Loucy (cell line): ENCODE measurements at regions not wholly inside any gene's neighbourhood (a gene's known extent, or its start where the extent isn't known, plus 50 kb on each side); places are given as distances from the start of the nearest gene placed in this dataset.

Source experiments
- H2AFZ ChIP-seq: fragments of 200-600 bp; sonication (generic); 2 replicates; pipeline ENCODE4 v1.6.0; 2016; ENCODE audit warnings: antibody characterized with exemption, mild to moderate bottlenecking, low read length, moderate library complexity
- H3F3A ChIP-seq: fragments of 200-600 bp; 2 replicates; pipeline ENCODE4 v1.6.0; 2016; ENCODE audit warnings: antibody characterized with exemption, low read depth, mild to moderate bottlenecking
- H3K27me3 ChIP-seq: fragments of 200-600 bp; sonication (generic); 2 replicates; pipeline ENCODE4 v1.6.1; 2014; ENCODE audit warnings: low read length, mild to moderate bottlenecking; ENCODE audit not compliant: insufficient read depth, poor library complexity, severe bottlenecking
- H3K36me3 ChIP-seq: fragments of 200-600 bp; sonication (generic); 2 replicates; pipeline ENCODE4 v1.6.1; 2016; ENCODE audit warnings: low read length; ENCODE audit not compliant: insufficient read depth
- H3K4me1 ChIP-seq: fragments of 200-600 bp; sonication (generic); 2 replicates; pipeline ENCODE4 v1.5.1; 2014; ENCODE audit warnings: low read length, mild to moderate bottlenecking; ENCODE audit not compliant: insufficient read depth, poor library complexity, severe bottlenecking
- H3K4me2 ChIP-seq: fragments of 200-600 bp; sonication (generic); 2 replicates; pipeline ENCODE4 v1.6.0; 2014; ENCODE audit warnings: antibody characterized with exemption, low read length, low read depth, mild to moderate bottlenecking; ENCODE audit not compliant: poor library complexity, severe bottlenecking
- H3K4me3 ChIP-seq: fragments of 200-600 bp; sonication (generic); 2 replicates; pipeline ENCODE4 v1.5.1; 2014; ENCODE audit warnings: low read length, mild to moderate bottlenecking, mixed read lengths; ENCODE audit not compliant: poor library complexity, severe bottlenecking
- H3K79me2 ChIP-seq: fragments of 200-600 bp; sonication (generic); 2 replicates; pipeline ENCODE4 v1.6.1; 2014; ENCODE audit warnings: low read length; ENCODE audit not compliant: insufficient read depth
- H3K9ac ChIP-seq: fragments of 200-600 bp; sonication (generic); 2 replicates; pipeline ENCODE4 v1.6.0; 2014; ENCODE audit warnings: mild to moderate bottlenecking, low read depth, low read length, moderate library complexity; ENCODE audit not compliant: poor library complexity, severe bottlenecking
- H3K9me2 ChIP-seq: fragments of 200-600 bp; sonication (generic); replicated peaks from 2 replicates; pipeline ENCODE4 v1.6.1; 2016; ENCODE audit warnings: low read depth, low read length, mixed read lengths
- H3K9me3 ChIP-seq: fragments of 200-600 bp; sonication (generic); 2 replicates; pipeline ENCODE4 v1.6.1; 2014; ENCODE audit warnings: mild to moderate bottlenecking, antibody characterized with exemption, low read length, low read depth; ENCODE audit not compliant: insufficient read depth
- H4K20me1 ChIP-seq: fragments of 200-600 bp; sonication (generic); 2 replicates; pipeline ENCODE4 v1.6.0; 2014; ENCODE audit warnings: antibody characterized with exemption, low read length, mild to moderate bottlenecking; ENCODE audit not compliant: insufficient read depth, poor library complexity, severe bottlenecking
- EZH2phosphoT487 ChIP-seq: fragments of 200-600 bp; IDR thresholded peaks from 2 replicates; pipeline ENCODE4 v1.6.1; 2018; ENCODE audit warnings: antibody characterized with exemption, mild to moderate bottlenecking, moderate library complexity, borderline replicate concordance
- TF ChIP-seq, protein P1 (sequence below): fragments of 200-600 bp; sonication (generic); conservative IDR thresholded peaks from 2 replicates; pipeline ENCODE4 v1.5.1; 2014; ENCODE audit warnings: mild to moderate bottlenecking, antibody characterized with exemption, low read length

DNA sequence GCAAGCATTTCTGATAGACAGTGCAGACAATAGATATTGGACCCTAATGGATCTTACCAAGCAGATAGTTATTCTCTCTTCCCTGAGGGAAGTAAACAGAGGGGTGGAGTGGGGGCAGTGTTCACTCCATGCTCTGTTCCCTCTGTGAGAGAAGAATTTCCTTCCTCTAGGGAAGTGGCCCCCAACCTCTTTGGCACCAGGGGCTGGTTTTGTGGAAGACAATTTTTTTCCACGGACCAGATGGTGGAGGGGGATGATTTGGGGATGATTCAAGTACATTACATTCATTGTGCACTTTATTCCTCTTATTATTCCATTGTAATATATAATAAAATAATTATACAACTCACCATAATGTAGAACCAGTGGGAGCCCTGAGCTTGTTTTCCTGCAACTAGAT, 459.9 kb downstream of the ADGRL2 start:
- Histone ChIP-seq H3K4me1 (peaks cover 5% of the 10 kb centered on the region), H3F3A (no peaks in the 10 kb centered on the region), H2AFZ (no peak overlapping the region), H3K4me3 (no peak overlapping the region), H3K36me3 (no peaks in the 10 kb centered on the region), H3K9me2 (no peaks in the 10 kb centered on the region), H3K9me3 (no peaks in the 10 kb centered on the region), H4K20me1 (no peaks in the 10 kb centered on the region), H3K79me2 (no peaks in the 10 kb centered on the region), H3K27me3 (no peaks in the 10 kb centered on the region), H3K9ac (no peak overlapping the region), H3K4me2 (no peak overlapping the region)
- no peak for TF ChIP-seq EZH2phosphoT487
- TF ChIP-seq, protein P1, sequence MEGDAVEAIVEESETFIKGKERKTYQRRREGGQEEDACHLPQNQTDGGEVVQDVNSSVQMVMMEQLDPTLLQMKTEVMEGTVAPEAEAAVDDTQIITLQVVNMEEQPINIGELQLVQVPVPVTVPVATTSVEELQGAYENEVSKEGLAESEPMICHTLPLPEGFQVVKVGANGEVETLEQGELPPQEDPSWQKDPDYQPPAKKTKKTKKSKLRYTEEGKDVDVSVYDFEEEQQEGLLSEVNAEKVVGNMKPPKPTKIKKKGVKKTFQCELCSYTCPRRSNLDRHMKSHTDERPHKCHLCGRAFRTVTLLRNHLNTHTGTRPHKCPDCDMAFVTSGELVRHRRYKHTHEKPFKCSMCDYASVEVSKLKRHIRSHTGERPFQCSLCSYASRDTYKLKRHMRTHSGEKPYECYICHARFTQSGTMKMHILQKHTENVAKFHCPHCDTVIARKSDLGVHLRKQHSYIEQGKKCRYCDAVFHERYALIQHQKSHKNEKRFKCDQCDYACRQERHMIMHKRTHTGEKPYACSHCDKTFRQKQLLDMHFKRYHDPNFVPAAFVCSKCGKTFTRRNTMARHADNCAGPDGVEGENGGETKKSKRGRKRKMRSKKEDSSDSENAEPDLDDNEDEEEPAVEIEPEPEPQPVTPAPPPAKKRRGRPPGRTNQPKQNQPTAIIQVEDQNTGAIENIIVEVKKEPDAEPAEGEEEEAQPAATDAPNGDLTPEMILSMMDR = no peak

DNA sequence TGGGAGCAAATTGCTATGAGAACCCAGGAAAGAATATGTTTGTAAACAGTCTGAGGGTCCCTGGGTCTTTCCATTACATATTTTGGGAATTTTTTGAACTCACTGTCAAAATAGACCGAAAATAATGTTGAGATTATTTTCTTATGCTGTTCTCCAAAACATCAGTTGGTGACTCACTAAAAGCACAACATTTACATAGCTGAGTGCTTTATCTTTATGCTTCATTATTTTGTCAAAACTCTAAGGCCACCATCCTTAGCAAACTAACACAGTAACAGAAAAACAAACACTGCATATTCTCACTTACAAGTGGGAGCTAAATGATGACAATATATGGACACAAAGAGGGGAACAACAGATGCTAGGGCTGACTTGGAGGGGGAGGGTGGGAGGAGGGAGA, 459.3 kb downstream of the ADGRL2 start:
- no peaks in the 10 kb centered on the region for H3K9me3 ChIP-seq
- no peak overlapping the region for H3K4me3 ChIP-seq
- H3K27me3 ChIP-seq = no peaks in the 10 kb centered on the region
- H3K4me1 ChIP-seq = peaks cover 3% of the 10 kb centered on the region
- no peaks in the 10 kb centered on the region for H3K79me2 ChIP-seq
- no peaks in the 10 kb centered on the region for H4K20me1 ChIP-seq
- H3F3A ChIP-seq = no peaks in the 10 kb centered on the region
- H2AFZ ChIP-seq = no peak overlapping the region
- TF ChIP-seq, protein P1 = no peak
- no peak for TF ChIP-seq EZH2phosphoT487
- no peaks in the 10 kb centered on the region for H3K36me3 ChIP-seq
- H3K4me2 ChIP-seq = no peak overlapping the region
- no peaks in the 10 kb centered on the region for H3K9me2 ChIP-seq
- H3K9ac ChIP-seq = no peak overlapping the region

DNA sequence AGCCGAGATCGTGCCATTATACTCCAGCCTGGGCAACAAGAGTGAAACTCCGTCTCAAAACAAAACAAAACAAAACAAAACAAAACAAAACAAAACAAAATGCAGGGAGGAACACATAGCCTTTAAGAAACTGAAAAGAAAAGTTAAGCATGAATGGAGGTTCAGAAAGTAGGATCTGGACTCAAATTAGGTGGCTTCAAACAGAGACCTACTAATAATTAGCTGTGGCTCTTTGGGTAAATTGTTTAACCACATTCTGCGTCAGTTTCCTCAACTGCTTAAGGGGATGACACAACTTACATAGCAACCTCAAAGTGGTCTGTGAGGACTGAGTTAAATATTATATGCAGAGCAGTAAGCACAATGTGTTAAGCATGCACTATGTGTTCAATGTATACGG, 458.2 kb downstream of the ADGRL2 start:
- Histone ChIP-seq H3K9ac (no peak overlapping the region), H3K4me3 (no peak overlapping the region), H3K9me2 (no peaks in the 10 kb centered on the region), H3K4me1 (no peaks in the 10 kb centered on the region), H3K4me2 (no peak overlapping the region), H3K9me3 (no peaks in the 10 kb centered on the region), H3K27me3 (no peaks in the 10 kb centered on the region), H3F3A (no peaks in the 10 kb centered on the region), H3K36me3 (no peaks in the 10 kb centered on the region), H2AFZ (no peak overlapping the region), H4K20me1 (no peaks in the 10 kb centered on the region), H3K79me2 (no peaks in the 10 kb centered on the region)
- TF ChIP-seq, protein P1 = no peak
- TF ChIP-seq EZH2phosphoT487 = no peak
